ENCODE measurements at regions not wholly inside any gene's neighbourhood (a gene's known extent, or its start where the extent isn't known, plus 50 kb on each side); places are given as distances from the start of the nearest gene placed in this dataset.
"Not testable (repeated sequence)": the region's sequence is repeated elsewhere in the genome, so short reads cannot be mapped to it uniquely, and the experiment has no call there.

DNA sequence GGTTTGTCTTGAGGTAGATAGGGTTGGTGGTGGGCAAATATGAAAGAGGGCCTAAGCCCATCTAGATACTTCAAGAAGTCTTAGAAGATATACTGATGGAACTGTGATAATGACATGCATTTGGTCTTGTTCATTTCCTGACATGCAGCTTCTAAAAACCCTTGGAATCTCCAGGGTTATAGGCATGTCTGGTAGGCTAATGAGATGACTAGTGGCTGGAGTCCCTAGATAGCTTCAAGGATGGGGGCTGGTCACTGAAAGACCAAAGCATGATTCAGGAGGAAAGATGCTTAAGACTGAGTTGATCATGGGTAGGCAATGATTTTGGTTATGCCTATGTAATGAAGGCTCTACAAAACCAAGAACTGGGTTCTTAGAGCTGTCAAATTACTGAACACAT, 217.9 kb upstream of the MOCS1 start:
- DNase-seq (ENCODE audit: low spot score): no peak

DNA sequence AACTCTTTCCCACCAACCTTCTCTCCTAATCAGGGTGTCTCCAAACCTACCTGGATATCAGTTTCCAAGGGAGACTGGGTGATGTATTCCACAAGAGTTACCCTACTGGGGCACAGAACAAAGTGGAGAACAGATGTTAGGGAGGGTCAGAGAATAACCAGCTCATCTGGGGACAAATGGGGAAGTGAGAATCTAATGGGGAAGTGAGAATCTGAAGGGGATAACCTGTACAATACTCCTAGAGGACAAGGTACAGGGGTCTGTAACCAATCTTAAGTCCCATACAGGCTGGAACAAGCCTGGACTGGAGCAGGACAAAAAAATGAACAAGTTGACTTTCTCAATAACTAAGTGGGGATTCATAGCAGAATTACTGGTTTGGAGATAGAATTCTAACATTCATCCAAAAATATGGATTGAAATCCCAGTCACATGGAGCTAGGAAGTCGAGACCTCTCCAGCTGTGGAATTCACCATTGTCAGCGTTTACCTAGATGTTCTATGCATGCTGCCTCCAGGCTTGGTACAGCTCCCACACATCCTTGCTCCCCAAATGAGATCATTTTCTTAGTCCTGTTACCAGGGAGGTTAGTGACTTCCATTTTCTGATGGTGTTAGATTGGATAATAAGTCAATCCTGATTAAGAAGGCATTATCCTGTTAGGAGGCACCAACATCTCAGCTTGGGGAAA, 214.8 kb upstream of the MOCS1 start:
- no peak for DNase-seq (ENCODE audit: low spot score)

DNA sequence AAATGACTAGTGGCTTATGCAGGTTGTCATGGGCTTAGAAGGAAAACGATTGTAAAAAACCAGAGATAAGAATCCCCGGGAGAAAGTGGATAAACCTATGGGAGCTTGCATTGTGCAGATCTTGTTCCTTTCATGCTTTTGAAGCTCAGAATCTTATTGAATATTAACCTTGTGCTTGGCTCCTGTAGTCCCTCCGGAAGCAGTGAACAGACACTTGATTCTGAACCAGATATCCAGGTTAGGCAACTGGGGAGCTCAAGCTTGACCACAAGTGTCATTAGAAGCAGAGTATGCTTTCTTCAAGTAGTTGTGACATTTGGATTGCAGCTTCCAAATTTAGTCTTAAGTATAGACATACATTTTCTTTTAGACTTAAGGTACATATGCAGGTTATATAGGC, 212.6 kb upstream of the MOCS1 start:
- DNase-seq (ENCODE audit: low spot score): no peak

DNA sequence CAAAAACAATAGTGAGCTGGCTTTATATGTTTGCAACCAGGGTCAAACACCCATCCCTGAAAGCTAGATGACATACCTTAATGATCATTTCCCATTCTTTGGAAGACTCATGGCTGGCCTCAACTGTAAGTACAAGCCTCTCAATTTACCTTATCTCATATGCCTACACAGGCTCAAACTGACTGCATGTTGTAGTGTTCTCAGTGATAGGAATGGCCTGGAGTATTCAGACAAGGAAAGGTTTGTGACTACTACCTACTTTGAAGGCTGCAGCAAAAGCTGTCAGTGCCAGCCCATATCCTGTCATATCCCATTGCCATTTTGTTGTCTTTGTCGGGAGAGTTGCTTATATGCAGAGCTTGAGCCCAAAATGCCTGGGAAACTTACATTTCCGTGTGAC, 205.2 kb upstream of the MOCS1 start:
- no peak for DNase-seq (ENCODE audit: low spot score)

DNA sequence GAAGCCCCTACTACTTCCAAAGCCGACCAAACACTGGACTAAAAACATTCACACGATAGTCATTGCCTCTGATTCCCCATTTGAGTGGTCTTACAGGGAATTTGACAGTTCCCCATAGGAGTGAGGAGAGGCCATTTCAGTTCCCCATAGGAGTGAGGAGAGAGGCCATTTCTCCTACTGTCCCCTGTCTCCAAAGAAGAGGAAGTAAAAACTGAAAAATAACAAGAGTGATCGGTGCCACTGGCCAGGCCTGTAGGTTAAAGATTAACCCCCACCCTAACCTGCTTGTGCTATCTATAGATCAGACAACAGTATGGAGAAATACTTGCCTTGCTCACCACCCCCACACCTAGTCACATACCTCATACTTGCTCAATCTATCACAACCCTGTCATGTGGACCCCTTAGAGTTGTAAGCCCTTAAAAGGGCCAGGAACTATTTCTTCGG, 204.0 kb upstream of the MOCS1 start:
- no peak for DNase-seq (ENCODE audit: low spot score)

DNA sequence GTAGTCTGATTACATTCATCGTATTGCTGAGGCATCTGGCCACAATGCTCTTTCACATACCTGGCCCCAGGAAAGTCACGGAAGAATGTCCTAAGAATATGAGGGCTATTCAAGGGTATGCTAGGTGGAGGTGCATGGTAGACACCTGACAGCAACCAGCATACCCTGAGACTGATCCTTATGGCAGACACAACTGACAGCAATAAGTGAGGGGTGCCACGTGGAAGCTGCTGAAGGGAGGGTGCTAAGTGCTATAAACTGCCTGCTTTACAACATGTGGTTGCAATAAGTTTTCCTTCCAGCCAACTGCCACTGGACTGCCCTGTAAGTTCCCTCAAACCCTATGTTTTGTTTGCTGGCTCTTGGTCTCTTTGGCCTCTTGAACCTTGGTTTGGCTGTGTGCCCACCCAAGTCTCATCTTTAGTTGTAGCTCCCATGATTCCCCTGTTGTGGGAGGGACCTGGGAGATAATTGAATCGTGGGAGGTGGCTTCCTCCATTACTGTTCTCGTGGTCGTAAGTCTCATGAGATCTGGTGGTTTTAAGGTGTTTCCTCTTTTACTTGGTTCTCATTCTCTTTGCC, 201.3 kb upstream of the MOCS1 start:
- DNase-seq (ENCODE audit: low spot score): no peak

DNA sequence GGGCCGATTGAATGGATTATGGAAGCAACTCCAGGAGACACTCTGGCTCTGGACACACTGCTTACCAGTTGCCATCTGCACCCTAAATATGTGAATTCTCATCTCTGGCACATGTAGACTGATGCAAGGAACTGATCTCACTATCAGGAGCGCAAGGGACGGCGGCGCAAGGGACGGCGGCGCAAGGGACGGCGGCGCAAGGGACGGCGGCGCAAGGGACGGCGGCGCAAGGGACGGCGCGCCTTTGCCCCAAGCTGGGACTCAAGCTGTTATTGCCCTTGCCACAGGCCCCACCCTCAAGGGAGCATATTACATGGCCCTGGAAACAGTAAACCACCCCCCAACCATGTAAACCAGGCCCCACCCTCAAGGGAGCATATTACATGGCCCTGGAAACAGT, 199.7 kb upstream of the MOCS1 start:
- DNase-seq (ENCODE audit: low spot score): not testable (repeated sequence)

DNA sequence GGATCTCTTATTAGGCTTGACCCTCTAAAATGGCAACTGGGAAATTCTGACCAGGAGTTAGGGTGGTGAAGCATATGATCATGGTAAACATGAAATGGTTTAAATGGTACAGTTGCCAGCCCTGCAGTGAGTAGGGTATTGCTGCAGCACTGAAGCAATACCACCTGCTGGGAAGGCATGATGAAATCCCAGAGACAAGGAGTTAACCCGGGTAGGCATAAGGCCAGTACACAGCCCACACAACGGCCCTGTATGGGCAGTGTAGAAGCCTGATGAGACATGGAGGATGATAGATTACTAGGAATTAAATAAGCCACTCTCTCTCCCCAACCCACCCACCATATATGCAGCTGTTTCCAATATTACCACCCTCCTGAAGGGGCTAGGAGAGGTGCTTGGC, 197.4 kb upstream of the MOCS1 start:
- DNase-seq (ENCODE audit: low spot score): no peak

DNA sequence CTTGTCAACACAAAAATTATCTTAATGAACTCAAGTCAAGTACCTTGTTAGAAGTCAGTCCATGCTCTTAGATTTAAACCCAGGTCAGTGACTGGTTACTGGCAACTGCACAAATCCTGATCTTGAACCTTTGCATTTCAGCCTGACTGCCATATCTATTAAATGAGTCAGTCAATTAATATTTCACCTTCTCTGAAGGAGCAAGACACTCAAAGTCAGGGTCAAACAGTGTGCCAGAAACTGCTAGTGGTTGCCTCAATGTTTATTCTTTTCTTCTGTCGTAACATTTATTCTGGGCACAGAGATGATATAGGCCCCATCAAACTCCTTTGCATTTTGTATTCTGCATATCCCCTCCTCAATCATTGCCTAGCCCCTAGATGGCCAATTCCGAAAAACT, 193.9 kb upstream of the MOCS1 start:
- DNase-seq (ENCODE audit: low spot score): no peak

DNA sequence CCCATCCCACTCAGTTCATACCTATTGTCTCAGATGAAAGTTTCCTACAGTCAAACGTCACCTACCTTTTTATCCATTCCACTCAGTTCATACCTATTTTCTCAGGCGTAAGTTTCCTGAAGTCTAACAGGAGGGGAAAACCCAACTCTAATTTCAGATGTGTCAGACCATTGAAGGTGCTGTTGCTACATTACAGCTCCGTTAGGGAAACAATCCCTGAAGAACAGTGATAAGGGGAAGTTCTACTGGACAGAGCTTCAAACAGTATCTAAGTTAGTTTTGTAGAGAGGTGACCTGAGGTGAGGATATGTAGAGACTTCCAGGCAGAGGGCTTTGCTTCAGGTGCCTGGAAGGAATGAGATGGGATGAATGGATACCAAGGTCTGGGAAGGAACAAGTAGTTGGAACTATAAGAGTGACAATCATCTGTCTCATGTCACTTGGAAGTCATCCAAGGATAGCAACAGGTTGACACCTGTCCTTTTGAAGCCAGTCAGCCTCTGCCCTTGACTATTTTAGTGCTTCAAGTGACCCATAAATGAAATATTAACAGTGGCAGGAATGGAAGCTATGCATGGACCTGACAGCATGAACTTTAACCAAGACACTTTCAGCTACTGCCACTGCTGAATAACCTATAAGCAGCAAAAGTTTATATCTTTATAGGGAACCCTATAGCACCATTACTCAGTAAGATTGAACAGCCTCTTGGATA, 191.6 kb upstream of the MOCS1 start:
- DNase-seq (ENCODE audit: low spot score): no peak

DNA sequence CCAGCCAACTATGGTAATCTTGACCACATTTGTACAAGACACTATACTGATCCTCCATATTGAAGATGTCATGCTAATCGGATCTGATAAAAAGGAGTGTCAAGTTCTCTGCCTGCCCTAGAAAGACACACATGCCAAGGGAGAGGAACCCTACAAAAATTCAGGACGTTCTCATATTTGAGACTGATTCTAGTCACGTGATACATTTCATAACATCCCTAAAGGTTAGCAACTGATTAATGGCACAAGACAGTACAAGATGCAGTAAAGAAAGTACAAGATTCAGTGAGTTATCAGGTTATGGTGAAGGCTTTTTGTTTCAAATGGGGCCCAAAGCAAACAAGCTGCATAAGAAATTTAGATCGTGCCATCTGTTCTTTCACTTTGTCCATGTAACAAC, 190.7 kb upstream of the MOCS1 start:
- DNase-seq (ENCODE audit: low spot score): no peak

DNA sequence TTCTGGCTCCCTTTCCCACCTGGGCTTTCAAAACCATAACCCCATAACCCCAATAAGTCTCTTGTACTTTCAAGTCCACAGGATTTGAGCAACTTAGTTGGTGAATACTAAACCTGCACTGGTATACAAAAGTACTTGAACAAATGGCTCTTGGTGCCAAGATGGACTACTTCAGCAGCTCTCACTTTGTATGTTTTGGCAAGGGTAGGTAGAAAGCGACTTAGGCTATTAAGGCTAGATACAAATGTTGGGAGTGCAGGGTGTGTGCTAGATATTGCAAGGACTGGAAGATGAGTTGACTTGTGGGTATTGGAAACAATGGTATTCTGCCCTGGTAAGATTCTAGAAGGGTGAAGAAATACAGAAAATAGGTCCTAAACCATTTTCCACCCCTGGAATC, 182.6 kb upstream of the MOCS1 start:
- no peak for DNase-seq (ENCODE audit: low spot score)

DNA sequence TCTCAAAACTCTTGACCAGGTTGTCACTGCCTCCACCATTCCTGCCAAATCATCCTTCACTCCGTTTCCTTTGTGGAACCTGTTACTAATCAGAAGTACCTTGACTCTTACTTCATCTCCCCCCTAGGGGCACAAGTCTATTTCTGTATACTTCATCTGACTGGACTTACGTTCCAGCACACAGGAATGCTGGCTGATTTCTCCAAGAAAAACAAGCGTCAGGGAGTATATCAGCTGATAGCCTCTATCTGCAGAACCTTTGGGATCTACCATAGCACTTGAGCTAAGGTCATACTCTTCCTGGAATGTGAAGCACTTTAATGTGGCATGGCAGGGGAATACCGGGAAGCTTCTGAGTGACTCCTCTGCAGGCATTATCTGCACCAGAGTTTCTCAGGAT, 178.1 kb upstream of the MOCS1 start:
- no peak for DNase-seq (ENCODE audit: low spot score)

DNA sequence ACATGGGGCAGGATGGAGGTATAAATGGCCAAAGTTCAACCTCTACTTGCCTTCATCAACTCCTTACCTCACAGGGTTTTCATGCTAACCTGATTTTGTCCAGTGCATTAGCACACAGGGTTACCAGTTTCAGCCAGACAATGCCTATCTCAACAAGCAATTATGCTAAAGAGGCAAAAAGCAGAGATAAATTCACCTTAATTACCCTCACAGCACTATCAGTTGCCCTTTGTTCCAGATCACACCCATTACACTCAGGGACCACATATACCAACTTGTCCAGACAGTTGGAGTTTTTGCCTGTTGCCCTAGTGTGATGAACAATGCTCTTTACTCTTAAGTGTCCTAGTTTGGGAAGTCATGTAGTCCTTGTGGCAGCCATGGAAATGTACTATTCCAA, 174.5 kb upstream of the MOCS1 start:
- no peak for DNase-seq (ENCODE audit: low spot score)

DNA sequence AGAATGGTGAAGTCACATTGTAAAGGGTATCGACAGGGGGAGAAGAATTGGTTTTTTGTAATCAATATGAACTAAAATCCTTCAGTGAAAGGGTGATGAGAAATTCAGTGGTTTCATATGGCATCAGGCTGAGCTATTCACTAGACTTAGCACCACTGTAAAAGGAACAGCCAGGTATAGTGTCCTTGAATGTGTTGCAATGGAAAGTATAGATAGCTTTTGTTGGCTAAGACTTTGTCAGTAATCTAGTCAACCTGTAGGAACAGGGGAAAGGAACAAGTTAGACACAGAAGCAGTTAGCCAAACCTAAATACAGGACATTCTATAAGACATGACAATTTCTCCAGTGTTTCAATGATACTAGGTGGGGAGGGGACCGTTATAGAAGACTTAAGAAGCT, 172.6 kb upstream of the MOCS1 start:
- DNase-seq (ENCODE audit: low spot score): no peak

DNA sequence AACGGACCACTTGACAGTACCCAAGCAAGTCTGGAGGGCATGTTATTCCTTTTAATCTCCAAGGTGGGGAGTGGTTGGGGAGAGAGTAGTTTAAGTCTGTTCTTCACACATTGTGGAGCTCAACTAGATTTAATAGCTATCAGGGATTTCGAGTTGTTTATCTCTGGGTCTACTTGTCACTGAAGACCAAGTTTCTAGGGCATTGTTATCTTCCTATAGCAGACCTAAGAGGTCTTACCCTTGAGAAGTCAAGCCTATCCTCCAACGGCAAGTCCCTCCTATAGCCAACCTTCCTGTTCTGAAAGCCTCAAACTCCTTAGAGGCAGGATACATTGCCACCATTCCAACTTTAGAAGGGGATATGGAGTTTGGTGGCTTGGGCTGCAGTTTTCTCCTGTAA, 164.5 kb upstream of the MOCS1 start:
- DNase-seq (ENCODE audit: low spot score): no peak

DNA sequence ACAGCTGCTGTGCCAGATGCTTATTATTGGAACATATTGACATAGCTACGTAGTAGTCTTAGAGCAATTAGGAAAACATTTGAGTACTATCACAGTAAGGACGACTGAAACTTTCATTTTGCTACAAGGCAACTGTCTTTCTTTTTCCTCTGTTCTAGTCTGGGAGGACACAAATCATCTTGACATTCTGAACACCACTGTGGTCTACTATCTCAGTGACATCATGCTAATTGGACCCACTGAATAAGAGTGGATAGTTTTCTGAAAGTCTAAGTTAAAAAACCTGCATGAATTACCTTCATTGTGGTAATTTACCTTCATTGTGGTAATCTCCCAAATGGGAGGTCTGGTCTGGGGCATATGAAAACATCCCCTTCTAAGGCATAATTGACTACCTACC, 163.3 kb upstream of the MOCS1 start:
- no peak for DNase-seq (ENCODE audit: low spot score)

DNA sequence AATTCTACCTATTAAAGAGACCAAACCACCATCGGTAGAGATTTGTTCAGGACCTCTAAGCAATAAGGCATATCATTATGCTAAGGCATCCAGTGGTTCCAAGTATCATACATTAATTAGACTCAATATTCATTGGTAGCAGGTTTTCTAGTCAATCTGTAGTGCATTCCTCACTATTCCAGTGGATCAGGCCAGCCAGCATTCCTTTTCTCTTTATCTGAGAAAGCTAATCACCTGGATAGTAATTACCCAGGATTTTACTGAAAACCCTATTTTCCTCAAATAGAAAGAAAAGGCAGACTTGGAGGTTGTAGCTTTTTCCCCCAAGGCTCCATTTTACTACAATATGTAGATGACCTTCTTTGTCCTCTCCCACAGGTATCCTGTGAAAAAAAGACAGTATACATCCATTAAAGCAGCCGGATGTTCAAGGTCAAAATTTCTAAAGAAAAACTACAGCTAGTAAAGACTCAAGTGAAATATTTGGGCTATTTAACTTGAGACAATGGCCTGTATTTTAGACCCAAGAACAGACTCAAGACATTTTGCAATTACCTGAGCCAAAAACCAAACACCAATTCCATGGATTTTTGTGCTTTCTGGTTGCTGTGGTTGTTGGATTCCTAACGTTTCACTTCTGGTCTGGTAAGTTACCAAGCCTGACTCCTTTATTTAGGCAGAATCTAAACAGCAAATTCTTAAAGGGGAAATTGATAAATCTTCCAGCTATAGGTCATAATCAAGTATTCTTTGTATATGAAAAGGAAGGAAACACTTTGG, 149.1 kb upstream of the MOCS1 start:
- no peak for DNase-seq (ENCODE audit: low spot score)

DNA sequence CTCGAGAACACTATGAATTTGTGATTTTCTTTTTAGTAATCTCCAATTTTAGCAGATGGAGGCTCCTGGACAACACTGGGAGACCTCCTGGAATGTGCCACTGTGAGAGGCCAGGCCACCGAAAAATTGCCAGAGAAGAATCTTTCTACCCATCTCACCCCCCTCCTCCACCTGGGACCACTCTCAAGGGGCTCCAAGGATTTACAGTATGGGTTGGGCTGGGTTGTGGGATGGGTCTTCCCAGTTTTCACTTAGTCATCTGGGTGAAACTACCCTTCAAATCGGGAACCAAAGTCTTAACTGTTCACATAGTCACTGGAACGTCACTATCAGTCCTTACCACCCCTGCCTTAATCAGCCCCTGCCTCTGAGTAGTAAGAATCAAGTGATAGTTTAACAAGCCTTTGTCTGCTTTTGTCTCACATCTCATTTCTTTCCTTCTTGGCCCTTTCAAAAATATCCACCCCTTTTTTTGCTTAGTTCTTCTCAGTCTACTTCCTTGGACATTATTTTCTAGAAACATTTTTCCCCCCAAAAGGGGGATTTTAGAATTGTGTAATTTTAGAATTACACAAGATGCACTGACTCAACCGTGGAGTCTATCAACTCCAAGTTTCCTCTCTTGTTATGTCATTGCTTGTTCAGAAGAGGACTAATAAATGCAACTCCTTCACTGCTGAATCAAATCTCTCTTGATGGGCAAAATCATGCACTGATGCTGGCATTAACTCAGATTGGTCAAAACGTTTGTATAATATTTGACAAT, 148.2 kb upstream of the MOCS1 start:
- DNase-seq (ENCODE audit: low spot score): no peak

DNA sequence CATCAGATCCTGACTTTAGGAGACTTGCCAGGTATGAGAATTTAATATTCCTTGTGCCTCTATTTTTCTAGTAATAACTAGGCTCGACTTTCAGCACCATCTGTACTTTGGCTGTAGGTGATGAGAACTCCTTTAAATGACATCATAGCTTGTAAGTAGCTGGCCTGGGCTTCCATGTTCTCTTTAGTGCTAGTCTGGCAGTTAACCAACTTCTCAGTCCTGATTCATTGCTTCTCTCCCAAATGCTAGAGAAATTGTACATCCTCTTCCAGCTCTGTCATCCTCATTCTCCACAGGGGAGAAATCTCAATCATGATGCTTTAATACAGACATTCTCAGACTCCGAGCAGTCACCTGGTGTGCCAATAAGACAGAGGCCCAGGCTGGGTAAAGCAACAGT, 143.5 kb upstream of the MOCS1 start:
- DNase-seq (ENCODE audit: low spot score): no peak

DNA sequence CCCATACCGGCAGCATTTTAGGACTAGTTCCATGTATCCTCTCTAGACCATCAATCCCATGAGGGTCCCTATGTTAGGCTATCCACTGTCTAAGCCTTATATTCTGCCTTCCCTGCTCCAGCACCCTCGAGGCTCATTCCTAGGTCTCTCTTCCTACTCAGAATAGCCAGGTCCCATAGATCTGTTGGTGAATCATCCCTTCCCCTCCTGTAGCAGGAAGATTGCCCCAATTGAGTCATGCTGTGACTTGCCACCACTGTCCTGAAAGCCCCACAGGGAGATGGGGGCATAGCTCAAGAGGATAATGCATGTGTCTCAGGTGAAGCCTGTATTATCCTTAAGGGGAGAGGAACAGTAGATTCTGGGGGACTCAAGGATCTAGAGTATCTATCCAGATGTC, 143.1 kb upstream of the MOCS1 start:
- DNase-seq (ENCODE audit: low spot score): no peak

DNA sequence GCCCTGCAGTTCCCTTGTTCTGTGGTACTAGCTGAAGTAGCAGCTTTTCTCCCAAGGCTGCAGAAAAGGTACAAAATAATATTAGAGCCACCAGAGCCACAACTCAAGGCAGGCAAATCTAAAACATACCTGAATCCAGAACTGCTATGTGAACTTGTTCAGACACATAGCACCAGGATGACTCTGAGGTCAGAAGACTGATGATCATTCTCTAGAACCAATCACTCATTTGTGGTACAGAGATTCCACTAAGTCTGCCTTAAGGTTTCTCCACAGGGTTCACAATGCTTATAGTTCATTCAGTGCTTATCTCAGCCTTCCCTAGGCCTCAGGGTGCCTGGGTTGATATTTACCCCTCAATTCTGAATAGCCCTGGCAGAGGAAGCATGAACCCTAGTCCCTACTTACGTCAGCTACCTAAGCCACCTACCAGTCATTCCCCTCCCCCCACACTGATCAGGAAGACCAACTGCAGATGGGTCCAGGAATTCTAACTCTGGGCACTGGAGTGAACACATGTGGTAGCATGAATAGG, 140.9 kb upstream of the MOCS1 start:
- DNase-seq (ENCODE audit: low spot score): no peak

Data from hematopoietic multipotent progenitor cell treated with erythropoietin and hydrocortisone succinate and interleukin-3 and kit ligand, for 17 days (in vitro differentiated cells).